Esophagus squamous epithelium (tissue), 5 donors: ENCODE measurements at regions not wholly inside any gene's neighbourhood (a gene's known extent, or its start where the extent isn't known, plus 50 kb on each side); places are given as distances from the start of the nearest gene placed in this dataset.

ENCODE experiments used
- DNase-seq: peaks from one replicate; lab custom pipeline; 2025; lab: John Stamatoyannopoulos, UW
- H3K27ac ChIP-seq, 4 donors: fragments of 200-600 bp; sonication (generic); one replicate each; pipeline ENCODE4 v1.5.1; 2016 to 2019; ENCODE audit warnings: mild to moderate bottlenecking in 1 of 4
- H3K27me3 ChIP-seq, 4 donors: fragments of 200-600 bp; sonication (generic); 1 replicate in 3 of 4; 2 replicates in 1 of 4; pipeline versions ENCODE4 v1.5.1 to v1.6.0; 2017 to 2021; ENCODE audit warnings: antibody characterized with exemption in 1 of 4
- H3K36me3 ChIP-seq, 3 donors: fragments of 200-600 bp; sonication (generic); one replicate each; pipeline ENCODE4 v1.5.1; 2016 to 2019
- H3K4me1 ChIP-seq, 3 donors: fragments of 200-600 bp; sonication (generic); one replicate each; pipeline ENCODE4 v1.5.1; 2017 to 2019
- H3K4me3 ChIP-seq, 4 donors: fragments of 200-600 bp; sonication (generic); 1 replicate in 3 of 4; 2 replicates in 1 of 4; pipeline ENCODE4 v1.5.1; 2016 to 2019; ENCODE audit warnings: mild to moderate bottlenecking in 2 of 4, moderate library complexity in 1 of 4
- H3K9me3 ChIP-seq, 3 donors: fragments of 200-600 bp; sonication (generic); one replicate each; pipeline ENCODE4 v1.5.1; 2016 to 2019
- POLR2A ChIP-seq, 4 donors: fragments of 450-650 bp; IDR thresholded peaks; one replicate each; pipeline ENCODE4 v1.6.1; 2017; ENCODE audit warnings: antibody characterized with exemption in 4 of 4, mild to moderate bottlenecking in 4 of 4, moderate library complexity in 3 of 4
- WGBS, 2 donors: methylation state at CpG; one replicate each; pipeline ENCODE4 v1.1.5; 2018; 5-methylcytosine and 5-hydroxymethylcytosine counted together
- intact Hi-C: fragments of 100-400 bp; cut with DNase I; formaldehyde crosslinking; loops from one replicate; pipeline ENCODE4 v1.15.0; 2022
- TF ChIP-seq, protein P1 (sequence below), 6 experiments: fragments of 450-650 bp in 4 of 6; fragments of 200-600 bp in 2 of 6; sonication (generic) in 2 of 6; IDR thresholded peaks; one replicate each; pipeline ENCODE4 v1.5.1; 2016 to 2019; ENCODE audit warnings: antibody characterized with exemption in 6 of 6, mild to moderate bottlenecking in 4 of 6, moderate library complexity in 4 of 6
- donor health status: DM: yes; HTN: yes; CAD: no.

DNA sequence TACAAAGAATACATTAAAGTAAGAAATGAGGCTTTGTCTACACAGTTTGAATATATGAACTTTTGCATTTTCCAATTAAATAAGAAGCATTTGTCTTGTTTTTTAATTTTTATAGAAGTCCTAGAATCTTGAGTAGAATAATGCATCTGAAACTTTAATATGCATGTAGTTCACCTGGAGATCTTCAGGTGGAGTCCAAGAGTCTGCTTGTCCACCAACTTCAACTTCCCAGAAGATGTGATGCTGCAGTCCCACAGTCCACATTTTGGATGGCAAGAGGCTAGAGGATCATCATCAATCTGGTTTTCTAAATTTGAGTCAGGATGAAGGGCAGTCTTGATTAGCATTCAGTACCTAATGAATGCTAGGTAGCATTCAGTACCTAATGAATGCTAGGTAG, 357.6 kb upstream of the SOX2 start:
- Histone ChIP-seq H3K4me1 (no peaks in the 10 kb centered on the region), H3K36me3 (no peaks in the 10 kb centered on the region), H3K27me3 (no peaks in the 10 kb centered on the region), H3K4me3 (no peak overlapping the region), H3K9me3 (no peaks in the 10 kb centered on the region), H3K27ac (no peak overlapping the region)
- intact Hi-C loops = no loop called here
- TF ChIP-seq, protein P1, sequence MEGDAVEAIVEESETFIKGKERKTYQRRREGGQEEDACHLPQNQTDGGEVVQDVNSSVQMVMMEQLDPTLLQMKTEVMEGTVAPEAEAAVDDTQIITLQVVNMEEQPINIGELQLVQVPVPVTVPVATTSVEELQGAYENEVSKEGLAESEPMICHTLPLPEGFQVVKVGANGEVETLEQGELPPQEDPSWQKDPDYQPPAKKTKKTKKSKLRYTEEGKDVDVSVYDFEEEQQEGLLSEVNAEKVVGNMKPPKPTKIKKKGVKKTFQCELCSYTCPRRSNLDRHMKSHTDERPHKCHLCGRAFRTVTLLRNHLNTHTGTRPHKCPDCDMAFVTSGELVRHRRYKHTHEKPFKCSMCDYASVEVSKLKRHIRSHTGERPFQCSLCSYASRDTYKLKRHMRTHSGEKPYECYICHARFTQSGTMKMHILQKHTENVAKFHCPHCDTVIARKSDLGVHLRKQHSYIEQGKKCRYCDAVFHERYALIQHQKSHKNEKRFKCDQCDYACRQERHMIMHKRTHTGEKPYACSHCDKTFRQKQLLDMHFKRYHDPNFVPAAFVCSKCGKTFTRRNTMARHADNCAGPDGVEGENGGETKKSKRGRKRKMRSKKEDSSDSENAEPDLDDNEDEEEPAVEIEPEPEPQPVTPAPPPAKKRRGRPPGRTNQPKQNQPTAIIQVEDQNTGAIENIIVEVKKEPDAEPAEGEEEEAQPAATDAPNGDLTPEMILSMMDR (IDR thresholded peaks at IDR 0.05) = no peak
- no peak for TF ChIP-seq POLR2A (IDR thresholded peaks at IDR 0.05)
- no peak for DNase-seq

GRCh38 chr3:181344331-181344730, 354.8 kb upstream of the DNAJC19 start:
- Histone ChIP-seq H3K4me1 (no peaks in the 10 kb centered on the region), H3K4me3 (no peak overlapping the region), H3K9me3 (no peaks in the 10 kb centered on the region), H3K27ac (no peak overlapping the region), H3K27me3 (no peaks in the 10 kb centered on the region), H3K36me3 (no peaks in the 10 kb centered on the region)
- TF ChIP-seq POLR2A (IDR thresholded peaks at IDR 0.05) = no peak
- TF ChIP-seq, protein P1 (IDR thresholded peaks at IDR 0.05) = no peak
- intact Hi-C loops = no loop called here
- 75 to 79% methylated on average over 5 of the region's 5 CpGs for WGBS, 2 donors
- no peak for DNase-seq

- Histone ChIP-seq H3K27me3 (no peaks in the 10 kb centered on the region), H3K9me3 (no peaks in the 10 kb centered on the region), H3K36me3 (no peaks in the 10 kb centered on the region), H3K27ac (no peak overlapping the region), H3K4me1 (no peaks in the 10 kb centered on the region), H3K4me3 (no peak overlapping the region)
- no peak for TF ChIP-seq POLR2A (IDR thresholded peaks at IDR 0.05)
- TF ChIP-seq, protein P1 (IDR thresholded peaks at IDR 0.05) = no peak
- DNase-seq = no peak
- intact Hi-C loops = no loop called here
- WGBS, 2 donors = 62 to 71% methylated on average over 2 of the region's 2 CpGs
Measured at GRCh38 chr3:181336597-181336996, 347.1 kb upstream of the DNAJC19 start.

DNA sequence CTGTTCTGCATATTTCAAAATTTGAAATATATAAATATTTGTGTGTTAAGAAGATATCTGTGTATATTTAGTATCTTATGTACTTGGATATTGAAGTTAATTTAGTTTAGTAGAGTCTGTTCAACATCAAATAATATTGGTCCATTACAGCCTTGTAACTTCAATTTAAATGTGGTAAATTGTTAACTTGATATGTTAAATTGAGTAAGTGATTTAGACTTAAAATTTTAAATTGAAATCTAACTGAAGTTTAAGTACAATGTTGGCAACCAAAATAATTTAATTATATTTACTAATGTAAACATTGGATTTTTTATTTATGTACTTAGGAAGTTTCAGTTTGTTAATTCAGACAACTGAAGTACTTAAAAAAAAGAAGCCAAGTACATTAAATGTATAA, 343.9 kb upstream of the DNAJC19 start:
- TF ChIP-seq POLR2A (IDR thresholded peaks at IDR 0.05) = no peak
- TF ChIP-seq, protein P1 (IDR thresholded peaks at IDR 0.05) = no peak
- intact Hi-C loops = no loop called here

GRCh38 chr3:181330821-181331563, 341.5 kb upstream of the DNAJC19 start:
- H3K27ac ChIP-seq = no peak overlapping the region
- no peak overlapping the region for H3K4me3 ChIP-seq
- TF ChIP-seq, protein P1 (IDR thresholded peaks at IDR 0.05) = no peak
- TF ChIP-seq POLR2A (IDR thresholded peaks at IDR 0.05) = no peak
- H3K36me3 ChIP-seq = no peaks in the 10 kb centered on the region
- H3K9me3 ChIP-seq = no peaks in the 10 kb centered on the region
- WGBS, 2 donors = 72 to 77% methylated on average over 5 of the region's 5 CpGs
- intact Hi-C loops = no loop called here
- DNase-seq = no peak
- H3K4me1 ChIP-seq = no peaks in the 10 kb centered on the region
- H3K27me3 ChIP-seq = no peaks in the 10 kb centered on the region

More for the DNA sequence above, 343.9 kb upstream of the DNAJC19 start:
- no peak for DNase-seq
- no peaks in the 10 kb centered on the region for H3K36me3 ChIP-seq
- H3K27me3 ChIP-seq = no peaks in the 10 kb centered on the region
- H3K4me3 ChIP-seq = no peak overlapping the region
- no peak overlapping the region for H3K27ac ChIP-seq
- no peaks in the 10 kb centered on the region for H3K4me1 ChIP-seq
- H3K9me3 ChIP-seq = no peaks in the 10 kb centered on the region
